Astrocyte (in vitro differentiated cells and primary cell): ENCODE measurements at regions not wholly inside any gene's neighbourhood (a gene's known extent, or its start where the extent isn't known, plus 50 kb on each side); places are given as distances from the start of the nearest gene placed in this dataset.

ENCODE experiments used
- DNase-seq: peaks from one replicate; pipeline ENCODE4 v3.0.0-alpha.2; 2010; ENCODE audit warnings: low read depth
- FAIRE-seq: peaks from 2 replicates; lab custom pipeline; 2011; peaks lifted over from hg19 to GRCh38; lab: Jason Lieb, UNC
- H2AFZ ChIP-seq: 2 replicates; pipeline ENCODE4 v1.6.0; 2012; ENCODE audit warnings: low read depth, low read length, inconsistent platforms
- H3K27ac ChIP-seq: 2 replicates; pipeline ENCODE4 v1.5.1; 2011; ENCODE audit warnings: low read depth, low read length, inconsistent platforms
- H3K27me3 ChIP-seq: 2 replicates; pipeline ENCODE4 v1.6.0; 2011; ENCODE audit warnings: low read length, inconsistent platforms; ENCODE audit not compliant: insufficient read depth
- H3K36me3 ChIP-seq: 2 replicates; pipeline ENCODE4 v1.5.1; 2011; ENCODE audit warnings: low read length, inconsistent platforms; ENCODE audit not compliant: insufficient read depth
- H3K4me1 ChIP-seq: 2 replicates; pipeline ENCODE4 v1.5.1; 2011; ENCODE audit warnings: low read length, inconsistent platforms; ENCODE audit not compliant: insufficient read depth
- H3K4me2 ChIP-seq: 2 replicates; pipeline ENCODE4 v1.6.0; 2012; ENCODE audit warnings: low read length, inconsistent platforms
- H3K4me3 ChIP-seq: 2 replicates; pipeline ENCODE4 v1.5.1; 2011; ENCODE audit warnings: low read depth, mild to moderate bottlenecking, low read length, inconsistent platforms; ENCODE audit not compliant: insufficient read depth
- H3K79me2 ChIP-seq: 2 replicates; pipeline ENCODE4 v1.6.0; 2012; ENCODE audit warnings: mild to moderate bottlenecking, low read length, inconsistent platforms; ENCODE audit not compliant: insufficient read depth
- H3K9ac ChIP-seq: 2 replicates; pipeline ENCODE4 v1.6.0; 2012; ENCODE audit warnings: mild to moderate bottlenecking, low read length, inconsistent platforms
- H3K9me3 ChIP-seq: 2 replicates; pipeline ENCODE4 v1.5.1; 2012; ENCODE audit warnings: low read depth, mild to moderate bottlenecking, low read length, inconsistent platforms; ENCODE audit not compliant: insufficient read depth
- H4K20me1 ChIP-seq: 2 replicates; pipeline ENCODE4 v1.6.0; 2012; ENCODE audit warnings: low read length, inconsistent platforms; ENCODE audit not compliant: insufficient read depth
- H3K27ac Mint-ChIP-seq: one replicate; pipeline ENCODE4 v1.8.0; 2021; ENCODE audit warnings: mild to moderate bottlenecking, mixed read lengths; ENCODE audit not compliant: unreplicated experiment
- H3K27me3 Mint-ChIP-seq: one replicate; pipeline ENCODE4 v1.8.0; 2021; ENCODE audit warnings: low read depth, mixed read lengths; ENCODE audit not compliant: unreplicated experiment
- H3K36me3 Mint-ChIP-seq: one replicate; pipeline ENCODE4 v1.8.0; 2021; ENCODE audit warnings: low read depth, mixed read lengths; ENCODE audit not compliant: unreplicated experiment
- H3K4me1 Mint-ChIP-seq: one replicate; pipeline ENCODE4 v1.8.0; 2021; ENCODE audit warnings: low read depth, mixed read lengths; ENCODE audit not compliant: unreplicated experiment
- H3K4me3 Mint-ChIP-seq: one replicate; pipeline ENCODE4 v1.8.0; 2021; ENCODE audit warnings: mild to moderate bottlenecking, moderate library complexity, mixed read lengths; ENCODE audit not compliant: unreplicated experiment
- H3K9me3 Mint-ChIP-seq: one replicate; pipeline ENCODE4 v1.8.0; 2021; ENCODE audit warnings: mild to moderate bottlenecking, mixed read lengths; ENCODE audit not compliant: unreplicated experiment
- EZH2 ChIP-seq: IDR thresholded peaks from 2 replicates; pipeline ENCODE4 v1.6.1; 2012; ENCODE audit warnings: mild to moderate bottlenecking, low read length, inconsistent platforms; ENCODE audit not compliant: insufficient read depth
- TF ChIP-seq, protein P1 (sequence below): IDR thresholded peaks from 2 replicates; pipeline ENCODE4 v1.5.1; 2011; ENCODE audit warnings: low read depth, mild to moderate bottlenecking, inconsistent platforms, low read length, moderate library complexity; ENCODE audit not compliant: insufficient read depth

- Histone ChIP-seq H3K36me3 (no peaks in the 10 kb centered on the region), H2AFZ (no peak overlapping the region), H4K20me1 (no peaks in the 10 kb centered on the region), H3K9ac (no peak overlapping the region), H3K4me1 (no peaks in the 10 kb centered on the region), H3K79me2 (no peaks in the 10 kb centered on the region), H3K9me3 (no peaks in the 10 kb centered on the region), H3K4me2 (no peak overlapping the region), H3K27me3 (no peaks in the 10 kb centered on the region), H3K27ac (no peak overlapping the region), H3K4me3 (no peak overlapping the region)
- no peak overlapping the region for H3K4me3 Mint-ChIP-seq
- no peaks in the 10 kb centered on the region for H3K9me3 Mint-ChIP-seq
- FAIRE-seq, result no peak
- TF ChIP-seq EZH2, result no peak
- TF ChIP-seq, protein P1, sequence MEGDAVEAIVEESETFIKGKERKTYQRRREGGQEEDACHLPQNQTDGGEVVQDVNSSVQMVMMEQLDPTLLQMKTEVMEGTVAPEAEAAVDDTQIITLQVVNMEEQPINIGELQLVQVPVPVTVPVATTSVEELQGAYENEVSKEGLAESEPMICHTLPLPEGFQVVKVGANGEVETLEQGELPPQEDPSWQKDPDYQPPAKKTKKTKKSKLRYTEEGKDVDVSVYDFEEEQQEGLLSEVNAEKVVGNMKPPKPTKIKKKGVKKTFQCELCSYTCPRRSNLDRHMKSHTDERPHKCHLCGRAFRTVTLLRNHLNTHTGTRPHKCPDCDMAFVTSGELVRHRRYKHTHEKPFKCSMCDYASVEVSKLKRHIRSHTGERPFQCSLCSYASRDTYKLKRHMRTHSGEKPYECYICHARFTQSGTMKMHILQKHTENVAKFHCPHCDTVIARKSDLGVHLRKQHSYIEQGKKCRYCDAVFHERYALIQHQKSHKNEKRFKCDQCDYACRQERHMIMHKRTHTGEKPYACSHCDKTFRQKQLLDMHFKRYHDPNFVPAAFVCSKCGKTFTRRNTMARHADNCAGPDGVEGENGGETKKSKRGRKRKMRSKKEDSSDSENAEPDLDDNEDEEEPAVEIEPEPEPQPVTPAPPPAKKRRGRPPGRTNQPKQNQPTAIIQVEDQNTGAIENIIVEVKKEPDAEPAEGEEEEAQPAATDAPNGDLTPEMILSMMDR, result no peak
- DNase-seq, result no peak
- no peaks in the 10 kb centered on the region for H3K4me1 Mint-ChIP-seq
- H3K27me3 Mint-ChIP-seq, result peaks cover 6% of the 10 kb centered on the region
- no peaks in the 10 kb centered on the region for H3K36me3 Mint-ChIP-seq
- H3K27ac Mint-ChIP-seq, result no peak overlapping the region
Measured at GRCh38 chr11:21865541-21865940, 327.3 kb upstream of the ANO5 start.

GRCh38 chr11:21866781-21867180 lies 326.1 kb upstream of the ANO5 start:
- no peak for DNase-seq
- H3K27ac ChIP-seq, result no peak overlapping the region
- H3K79me2 ChIP-seq, result no peaks in the 10 kb centered on the region
- no peaks in the 10 kb centered on the region for H3K36me3 Mint-ChIP-seq
- H3K4me1 ChIP-seq, result no peaks in the 10 kb centered on the region
- H3K9me3 Mint-ChIP-seq, result no peaks in the 10 kb centered on the region
- H3K9me3 ChIP-seq, result no peaks in the 10 kb centered on the region
- no peak overlapping the region for H2AFZ ChIP-seq
- H3K36me3 ChIP-seq, result no peaks in the 10 kb centered on the region
- H3K27me3 ChIP-seq, result no peaks in the 10 kb centered on the region
- peaks cover 3% of the 10 kb centered on the region for H3K27me3 Mint-ChIP-seq
- H3K4me2 ChIP-seq, result no peak overlapping the region
- H4K20me1 ChIP-seq, result no peaks in the 10 kb centered on the region
- no peaks in the 10 kb centered on the region for H3K4me1 Mint-ChIP-seq
- no peak overlapping the region for H3K4me3 ChIP-seq
- no peak overlapping the region for H3K9ac ChIP-seq
- TF ChIP-seq EZH2, result no peak
- TF ChIP-seq, protein P1, result no peak
- no peak overlapping the region for H3K4me3 Mint-ChIP-seq
- no peak for FAIRE-seq
- no peak overlapping the region for H3K27ac Mint-ChIP-seq

DNA sequence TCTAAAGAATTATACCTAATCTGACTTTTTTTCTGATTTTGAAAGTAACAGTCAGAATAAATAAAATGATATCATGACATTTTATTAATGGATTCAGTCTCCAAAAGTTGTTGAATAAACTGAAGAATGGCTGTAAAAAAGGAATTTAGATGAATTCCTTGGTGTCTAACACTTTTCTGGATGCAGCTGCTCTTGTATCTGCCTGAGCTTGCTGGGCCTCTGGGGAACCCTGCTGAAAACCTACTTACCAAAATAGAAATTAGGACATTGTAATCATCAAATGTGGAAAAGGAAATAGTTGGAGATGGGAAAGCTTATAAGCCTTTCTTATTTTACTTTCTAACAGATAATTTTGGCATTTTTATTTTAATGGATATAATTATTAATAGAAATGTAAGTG lies 315.7 kb upstream of the ANO5 start:
- DNase-seq (no peak), FAIRE-seq (no peak)
- H3K27me3 Mint-ChIP-seq, result no peaks in the 10 kb centered on the region
- H3K9me3 Mint-ChIP-seq, result peaks cover 2% of the 10 kb centered on the region
- Histone ChIP-seq H3K9ac (no peak overlapping the region), H3K27ac (no peak overlapping the region), H3K4me1 (no peaks in the 10 kb centered on the region), H3K27me3 (no peaks in the 10 kb centered on the region), H3K36me3 (no peaks in the 10 kb centered on the region), H3K4me3 (no peak overlapping the region), H2AFZ (no peak overlapping the region), H3K9me3 (no peaks in the 10 kb centered on the region), H3K79me2 (no peaks in the 10 kb centered on the region), H4K20me1 (no peaks in the 10 kb centered on the region), H3K4me2 (no peak overlapping the region)
- TF ChIP-seq, protein P1, result no peak
- no peak for TF ChIP-seq EZH2
- no peak overlapping the region for H3K4me3 Mint-ChIP-seq
- H3K36me3 Mint-ChIP-seq, result no peaks in the 10 kb centered on the region
- no peaks in the 10 kb centered on the region for H3K4me1 Mint-ChIP-seq
- H3K27ac Mint-ChIP-seq, result no peak overlapping the region
